DOHH2 (cell line): ENCODE measurements at regions not wholly inside any gene's neighbourhood (a gene's known extent, or its start where the extent isn't known, plus 50 kb on each side); places are given as distances from the start of the nearest gene placed in this dataset.

Experiments used
- H3F3A ChIP-seq: fragments of 200-600 bp; sonication (generic), shearing (Covaris generic); 2 replicates; pipeline ENCODE4 v1.6.0; 2016; ENCODE audit warnings: antibody characterized with exemption, mild to moderate bottlenecking; ENCODE audit not compliant: control insufficient read depth, insufficient read depth
- H3K27ac ChIP-seq: fragments of 200-600 bp; sonication (generic); 2 replicates; pipeline ENCODE4 v1.5.1; 2014; ENCODE audit warnings: low read depth, mild to moderate bottlenecking, low read length, moderate library complexity
- H3K27me3 ChIP-seq: fragments of 200-600 bp; sonication (generic); 2 replicates; pipeline ENCODE4 v1.6.1; 2014; ENCODE audit warnings: mild to moderate bottlenecking, low read length, mixed read lengths; ENCODE audit not compliant: control insufficient read depth
- H3K36me3 ChIP-seq: fragments of 200-600 bp; sonication (generic); 2 replicates; pipeline ENCODE4 v1.6.1; 2014; ENCODE audit warnings: mild to moderate bottlenecking, low read length, moderate library complexity, mixed read lengths; ENCODE audit not compliant: control insufficient read depth
- H3K4me1 ChIP-seq: fragments of 200-600 bp; sonication (generic); 2 replicates; pipeline ENCODE4 v1.6.1; 2014; ENCODE audit warnings: mild to moderate bottlenecking, low read length, mixed read lengths; ENCODE audit not compliant: control insufficient read depth
- H3K4me2 ChIP-seq: fragments of 200-600 bp; sonication (generic); 2 replicates; pipeline ENCODE4 v1.6.0; 2014; ENCODE audit warnings: mild to moderate bottlenecking, low read length, moderate library complexity
- H3K4me3 ChIP-seq: fragments of 200-600 bp; sonication (generic); 2 replicates; pipeline ENCODE4 v1.5.1; 2014; ENCODE audit warnings: mild to moderate bottlenecking, low read length, mixed read lengths
- H3K79me2 ChIP-seq: fragments of 200-600 bp; sonication (generic); 2 replicates; pipeline ENCODE4 v1.6.1; 2014; ENCODE audit warnings: mild to moderate bottlenecking, low read length, mixed read lengths; ENCODE audit not compliant: control insufficient read depth
- H3K9me2 ChIP-seq: fragments of 200-600 bp; sonication (generic); replicated peaks from 2 replicates; pipeline ENCODE4 v1.6.1; 2014; ENCODE audit warnings: mild to moderate bottlenecking, low read length, mixed read lengths; ENCODE audit not compliant: control insufficient read depth
- H3K9me3 ChIP-seq: fragments of 200-600 bp; sonication (generic); 2 replicates; pipeline ENCODE4 v1.6.1; 2014; ENCODE audit warnings: antibody characterized with exemption, low read length, mixed read lengths; ENCODE audit not compliant: control insufficient read depth, insufficient read depth
- H4K20me1 ChIP-seq: fragments of 200-600 bp; sonication (generic); 2 replicates; pipeline ENCODE4 v1.6.0; 2014; ENCODE audit warnings: low read depth, mild to moderate bottlenecking, antibody characterized with exemption, low read length, moderate library complexity; ENCODE audit not compliant: control insufficient read depth, insufficient read depth
- CTCF ChIP-seq: fragments of 200-600 bp; sonication (generic); IDR thresholded peaks from one replicate; pipeline ENCODE4 v1.5.1; 2014; ENCODE audit warnings: antibody characterized with exemption, mild to moderate bottlenecking, low read depth, low read length; ENCODE audit not compliant: poor library complexity, severe bottlenecking
- EZH2phosphoT487 ChIP-seq: fragments of 200-600 bp; sonication (generic); IDR thresholded peaks from 2 replicates; pipeline ENCODE4 v1.6.1; 2017; ENCODE audit warnings: borderline replicate concordance, mild to moderate bottlenecking, antibody characterized with exemption, low read length, moderate library complexity, mixed read lengths

- Histone ChIP-seq H3K4me1 (no peaks in the 10 kb centered on the region), H3K9me3 (no peaks in the 10 kb centered on the region), H4K20me1 (no peaks in the 10 kb centered on the region), H3K9me2 (no peaks in the 10 kb centered on the region), H3K36me3 (no peaks in the 10 kb centered on the region), H3K27ac (no peak overlapping the region), H3K79me2 (no peaks in the 10 kb centered on the region), H3K27me3 (no peaks in the 10 kb centered on the region), H3K4me3 (no peak overlapping the region), H3K4me2 (no peak overlapping the region), H3F3A (no peaks in the 10 kb centered on the region)
- TF ChIP-seq CTCF = no peak
Measured at GRCh38 chr6:86722131-86722530, 215.2 kb upstream of the HTR1E start.

- Histone ChIP-seq H3K79me2 (no peaks in the 10 kb centered on the region), H3K9me2 (no peaks in the 10 kb centered on the region), H3K27ac (no peak overlapping the region), H3K4me3 (no peak overlapping the region), H3F3A (no peaks in the 10 kb centered on the region), H3K9me3 (no peaks in the 10 kb centered on the region), H3K4me1 (no peaks in the 10 kb centered on the region), H3K27me3 (no peaks in the 10 kb centered on the region), H4K20me1 (no peaks in the 10 kb centered on the region), H3K36me3 (no peaks in the 10 kb centered on the region), H3K4me2 (no peak overlapping the region)
- TF ChIP-seq CTCF = no peak
- no peak for TF ChIP-seq EZH2phosphoT487
Measured at GRCh38 chr6:86715676-86716075, 221.7 kb upstream of the HTR1E start.

- Histone ChIP-seq H3F3A (no peaks in the 10 kb centered on the region), H3K79me2 (no peaks in the 10 kb centered on the region), H3K27me3 (no peaks in the 10 kb centered on the region), H3K4me2 (no peak overlapping the region), H3K9me2 (no peaks in the 10 kb centered on the region), H3K9me3 (no peaks in the 10 kb centered on the region), H3K4me1 (no peaks in the 10 kb centered on the region), H3K36me3 (no peaks in the 10 kb centered on the region), H3K27ac (no peak overlapping the region), H4K20me1 (no peaks in the 10 kb centered on the region), H3K4me3 (no peak overlapping the region)
- TF ChIP-seq EZH2phosphoT487 = no peak
- TF ChIP-seq CTCF = no peak
Measured at GRCh38 chr6:86712039-86712438, 225.3 kb upstream of the HTR1E start.
